Astrocyte (in vitro differentiated cells and primary cell): ENCODE measurements at regions not wholly inside any gene's neighbourhood (a gene's known extent, or its start where the extent isn't known, plus 50 kb on each side); places are given as distances from the start of the nearest gene placed in this dataset.

Experiments used
- DNase-seq: peaks from one replicate; pipeline ENCODE4 v3.0.0-alpha.2; 2010; ENCODE audit warnings: low read depth
- FAIRE-seq: peaks from 2 replicates; lab custom pipeline; 2011; peaks lifted over from hg19 to GRCh38; lab: Jason Lieb, UNC
- H2AFZ ChIP-seq: 2 replicates; pipeline ENCODE4 v1.6.0; 2012; ENCODE audit warnings: low read depth, low read length, inconsistent platforms
- H3K27ac ChIP-seq: 2 replicates; pipeline ENCODE4 v1.5.1; 2011; ENCODE audit warnings: low read depth, low read length, inconsistent platforms
- H3K27me3 ChIP-seq: 2 replicates; pipeline ENCODE4 v1.6.0; 2011; ENCODE audit warnings: low read length, inconsistent platforms; ENCODE audit not compliant: insufficient read depth
- H3K36me3 ChIP-seq: 2 replicates; pipeline ENCODE4 v1.5.1; 2011; ENCODE audit warnings: low read length, inconsistent platforms; ENCODE audit not compliant: insufficient read depth
- H3K4me1 ChIP-seq: 2 replicates; pipeline ENCODE4 v1.5.1; 2011; ENCODE audit warnings: low read length, inconsistent platforms; ENCODE audit not compliant: insufficient read depth
- H3K4me2 ChIP-seq: 2 replicates; pipeline ENCODE4 v1.6.0; 2012; ENCODE audit warnings: low read length, inconsistent platforms
- H3K4me3 ChIP-seq: 2 replicates; pipeline ENCODE4 v1.5.1; 2011; ENCODE audit warnings: low read depth, mild to moderate bottlenecking, low read length, inconsistent platforms; ENCODE audit not compliant: insufficient read depth
- H3K79me2 ChIP-seq: 2 replicates; pipeline ENCODE4 v1.6.0; 2012; ENCODE audit warnings: mild to moderate bottlenecking, low read length, inconsistent platforms; ENCODE audit not compliant: insufficient read depth
- H3K9ac ChIP-seq: 2 replicates; pipeline ENCODE4 v1.6.0; 2012; ENCODE audit warnings: mild to moderate bottlenecking, low read length, inconsistent platforms
- H3K9me3 ChIP-seq: 2 replicates; pipeline ENCODE4 v1.5.1; 2012; ENCODE audit warnings: low read depth, mild to moderate bottlenecking, low read length, inconsistent platforms; ENCODE audit not compliant: insufficient read depth
- H4K20me1 ChIP-seq: 2 replicates; pipeline ENCODE4 v1.6.0; 2012; ENCODE audit warnings: low read length, inconsistent platforms; ENCODE audit not compliant: insufficient read depth
- H3K27ac Mint-ChIP-seq: one replicate; pipeline ENCODE4 v1.8.0; 2021; ENCODE audit warnings: mild to moderate bottlenecking, mixed read lengths; ENCODE audit not compliant: unreplicated experiment
- H3K27me3 Mint-ChIP-seq: one replicate; pipeline ENCODE4 v1.8.0; 2021; ENCODE audit warnings: low read depth, mixed read lengths; ENCODE audit not compliant: unreplicated experiment
- H3K36me3 Mint-ChIP-seq: one replicate; pipeline ENCODE4 v1.8.0; 2021; ENCODE audit warnings: low read depth, mixed read lengths; ENCODE audit not compliant: unreplicated experiment
- H3K4me1 Mint-ChIP-seq: one replicate; pipeline ENCODE4 v1.8.0; 2021; ENCODE audit warnings: low read depth, mixed read lengths; ENCODE audit not compliant: unreplicated experiment
- H3K4me3 Mint-ChIP-seq: one replicate; pipeline ENCODE4 v1.8.0; 2021; ENCODE audit warnings: mild to moderate bottlenecking, moderate library complexity, mixed read lengths; ENCODE audit not compliant: unreplicated experiment
- H3K9me3 Mint-ChIP-seq: one replicate; pipeline ENCODE4 v1.8.0; 2021; ENCODE audit warnings: mild to moderate bottlenecking, mixed read lengths; ENCODE audit not compliant: unreplicated experiment
- EZH2 ChIP-seq: IDR thresholded peaks from 2 replicates; pipeline ENCODE4 v1.6.1; 2012; ENCODE audit warnings: mild to moderate bottlenecking, low read length, inconsistent platforms; ENCODE audit not compliant: insufficient read depth
- TF ChIP-seq, protein P1 (sequence below): IDR thresholded peaks from 2 replicates; pipeline ENCODE4 v1.5.1; 2011; ENCODE audit warnings: low read depth, mild to moderate bottlenecking, inconsistent platforms, low read length, moderate library complexity; ENCODE audit not compliant: insufficient read depth

DNA sequence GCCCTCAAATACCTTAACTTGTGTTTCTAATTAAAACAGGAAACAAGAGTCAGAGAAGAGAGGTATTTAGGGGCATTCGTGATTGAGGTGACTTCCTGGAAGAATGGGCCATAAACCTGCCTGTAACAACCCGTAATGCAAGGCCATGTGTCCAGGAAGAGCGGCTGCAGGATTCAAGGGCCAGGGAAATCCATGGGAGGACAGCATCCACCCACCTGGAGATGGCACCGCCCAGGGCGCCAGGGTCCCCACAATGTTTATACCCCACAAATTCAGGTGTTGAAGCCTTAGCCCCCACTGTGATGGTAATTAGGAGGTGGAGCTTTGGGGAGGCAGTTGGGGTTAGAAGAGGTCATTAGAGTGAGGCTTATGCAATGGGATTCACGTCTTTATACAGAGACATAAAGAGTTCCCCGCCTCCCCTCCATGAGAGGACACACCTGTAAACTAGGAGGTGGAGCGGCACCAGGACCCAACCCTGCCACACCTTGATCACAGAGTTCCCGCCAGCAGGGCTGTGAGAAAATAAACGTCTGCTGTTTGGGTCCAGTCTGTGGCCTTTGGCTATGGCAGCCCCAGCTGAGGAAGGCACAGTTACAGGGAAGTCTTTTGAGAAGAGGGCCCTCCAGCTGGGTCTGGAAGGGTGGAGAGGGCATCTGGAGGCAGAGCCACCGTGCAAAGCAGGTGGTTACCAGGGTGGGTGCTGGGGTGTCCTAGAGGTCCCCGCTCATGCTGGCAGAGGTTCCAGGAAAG is 1394.3 kb downstream of the TBC1D22A start:
- DNase-seq (no peak), FAIRE-seq (no peak)
- H3K27ac Mint-ChIP-seq: no peak overlapping the region
- no peak overlapping the region for H3K4me3 ChIP-seq
- H4K20me1 ChIP-seq: no peaks in the 10 kb centered on the region
- H3K4me3 Mint-ChIP-seq: no peak overlapping the region
- H3K9me3 ChIP-seq: peaks cover 7% of the 10 kb centered on the region
- H3K4me2 ChIP-seq: no peak overlapping the region
- no peaks in the 10 kb centered on the region for H3K36me3 Mint-ChIP-seq
- TF ChIP-seq, protein P1, sequence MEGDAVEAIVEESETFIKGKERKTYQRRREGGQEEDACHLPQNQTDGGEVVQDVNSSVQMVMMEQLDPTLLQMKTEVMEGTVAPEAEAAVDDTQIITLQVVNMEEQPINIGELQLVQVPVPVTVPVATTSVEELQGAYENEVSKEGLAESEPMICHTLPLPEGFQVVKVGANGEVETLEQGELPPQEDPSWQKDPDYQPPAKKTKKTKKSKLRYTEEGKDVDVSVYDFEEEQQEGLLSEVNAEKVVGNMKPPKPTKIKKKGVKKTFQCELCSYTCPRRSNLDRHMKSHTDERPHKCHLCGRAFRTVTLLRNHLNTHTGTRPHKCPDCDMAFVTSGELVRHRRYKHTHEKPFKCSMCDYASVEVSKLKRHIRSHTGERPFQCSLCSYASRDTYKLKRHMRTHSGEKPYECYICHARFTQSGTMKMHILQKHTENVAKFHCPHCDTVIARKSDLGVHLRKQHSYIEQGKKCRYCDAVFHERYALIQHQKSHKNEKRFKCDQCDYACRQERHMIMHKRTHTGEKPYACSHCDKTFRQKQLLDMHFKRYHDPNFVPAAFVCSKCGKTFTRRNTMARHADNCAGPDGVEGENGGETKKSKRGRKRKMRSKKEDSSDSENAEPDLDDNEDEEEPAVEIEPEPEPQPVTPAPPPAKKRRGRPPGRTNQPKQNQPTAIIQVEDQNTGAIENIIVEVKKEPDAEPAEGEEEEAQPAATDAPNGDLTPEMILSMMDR: no peak
- TF ChIP-seq EZH2: no peak
- H3K9ac ChIP-seq: no peak overlapping the region
- peaks cover 35% of the 10 kb centered on the region for H3K27me3 Mint-ChIP-seq
- no peaks in the 10 kb centered on the region for H3K27me3 ChIP-seq
- no peaks in the 10 kb centered on the region for H3K79me2 ChIP-seq
- H3K4me1 ChIP-seq: no peaks in the 10 kb centered on the region
- peaks cover 3% of the 10 kb centered on the region for H3K9me3 Mint-ChIP-seq
- no peaks in the 10 kb centered on the region for H3K36me3 ChIP-seq
- no peak overlapping the region for H3K27ac ChIP-seq
- H2AFZ ChIP-seq: no peak overlapping the region
- no peaks in the 10 kb centered on the region for H3K4me1 Mint-ChIP-seq

DNA sequence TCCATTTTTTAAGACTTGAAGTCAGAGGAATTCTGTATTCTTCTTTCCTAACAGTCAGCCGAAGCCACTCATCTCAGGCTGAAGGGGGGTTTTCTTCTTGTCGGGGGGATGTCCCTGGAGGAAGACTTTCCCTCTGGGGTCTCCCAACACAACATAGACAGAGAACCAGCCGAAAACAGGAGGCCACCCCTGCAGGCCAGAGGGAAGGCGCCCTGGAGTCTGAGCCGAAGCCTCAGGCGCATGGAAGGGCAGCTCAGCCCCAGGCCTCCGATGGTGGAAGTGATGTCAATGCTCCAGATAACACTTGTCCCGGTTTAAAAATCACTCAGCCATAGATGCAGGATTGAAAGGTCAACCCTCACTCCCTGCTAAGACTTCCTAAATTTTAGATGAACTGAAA is 1393.0 kb downstream of the TBC1D22A start:
- Histone ChIP-seq H3K4me1 (no peaks in the 10 kb centered on the region), H3K4me2 (no peak overlapping the region), H3K27ac (no peak overlapping the region), H3K4me3 (no peak overlapping the region), H3K27me3 (no peaks in the 10 kb centered on the region), H3K9ac (no peak overlapping the region), H3K36me3 (no peaks in the 10 kb centered on the region), H3K79me2 (no peaks in the 10 kb centered on the region), H2AFZ (no peak overlapping the region), H4K20me1 (no peaks in the 10 kb centered on the region), H3K9me3 (peaks cover 7% of the 10 kb centered on the region)
- TF ChIP-seq, protein P1: no peak
- TF ChIP-seq EZH2: no peak
- H3K36me3 Mint-ChIP-seq: no peaks in the 10 kb centered on the region
- no peak overlapping the region for H3K4me3 Mint-ChIP-seq
- H3K27me3 Mint-ChIP-seq: peaks cover 37% of the 10 kb centered on the region
- no peak overlapping the region for H3K27ac Mint-ChIP-seq
- H3K9me3 Mint-ChIP-seq: peaks cover 3% of the 10 kb centered on the region
- H3K4me1 Mint-ChIP-seq: no peaks in the 10 kb centered on the region
- DNase-seq (no peak), FAIRE-seq (no peak)

DNA sequence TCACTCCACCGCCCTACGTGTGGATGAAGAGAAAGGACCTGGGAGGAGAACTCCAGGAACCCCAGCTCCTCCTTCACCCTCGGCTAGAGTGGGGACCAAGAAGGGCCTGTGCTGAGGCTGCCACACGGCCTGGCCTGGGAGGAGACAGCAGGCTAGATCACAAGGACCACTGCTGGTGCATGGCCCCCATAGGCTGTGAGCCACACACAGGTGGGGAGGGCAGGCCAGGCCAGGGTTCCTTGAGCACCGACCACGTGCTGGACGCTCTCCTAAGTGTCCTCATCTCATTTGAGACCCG is 1392.4 kb downstream of the TBC1D22A start:
- H4K20me1 ChIP-seq: no peaks in the 10 kb centered on the region
- Mint-ChIP-seq H3K4me1 (no peaks in the 10 kb centered on the region), H3K4me3 (no peak overlapping the region), H3K27me3 (peaks cover 40% of the 10 kb centered on the region), H3K9me3 (peaks cover 4% of the 10 kb centered on the region), H3K36me3 (no peaks in the 10 kb centered on the region), H3K27ac (no peak overlapping the region)
- H3K9ac ChIP-seq: no peak overlapping the region
- no peaks in the 10 kb centered on the region for H3K36me3 ChIP-seq
- no peak for FAIRE-seq
- H3K79me2 ChIP-seq: no peaks in the 10 kb centered on the region
- peaks cover 7% of the 10 kb centered on the region for H3K9me3 ChIP-seq
- no peak for DNase-seq
- H3K4me1 ChIP-seq: no peaks in the 10 kb centered on the region
- H3K27ac ChIP-seq: no peak overlapping the region
- TF ChIP-seq, protein P1: no peak
- no peak for TF ChIP-seq EZH2
- no peak overlapping the region for H2AFZ ChIP-seq
- no peak overlapping the region for H3K4me2 ChIP-seq
- no peak overlapping the region for H3K4me3 ChIP-seq
- no peaks in the 10 kb centered on the region for H3K27me3 ChIP-seq
